DOHH2 (cell line): ENCODE measurements at regions not wholly inside any gene's neighbourhood (a gene's known extent, or its start where the extent isn't known, plus 50 kb on each side); places are given as distances from the start of the nearest gene placed in this dataset.
"Not testable (repeated sequence)": the region's sequence is repeated elsewhere in the genome, so short reads cannot be mapped to it uniquely, and the experiment has no call there.

Source experiments
- H3F3A ChIP-seq: fragments of 200-600 bp; sonication (generic), shearing (Covaris generic); 2 replicates; pipeline ENCODE4 v1.6.0; 2016; ENCODE audit warnings: antibody characterized with exemption, mild to moderate bottlenecking; ENCODE audit not compliant: control insufficient read depth, insufficient read depth
- H3K27ac ChIP-seq: fragments of 200-600 bp; sonication (generic); 2 replicates; pipeline ENCODE4 v1.5.1; 2014; ENCODE audit warnings: low read depth, mild to moderate bottlenecking, low read length, moderate library complexity
- H3K27me3 ChIP-seq: fragments of 200-600 bp; sonication (generic); 2 replicates; pipeline ENCODE4 v1.6.1; 2014; ENCODE audit warnings: mild to moderate bottlenecking, low read length, mixed read lengths; ENCODE audit not compliant: control insufficient read depth
- H3K36me3 ChIP-seq: fragments of 200-600 bp; sonication (generic); 2 replicates; pipeline ENCODE4 v1.6.1; 2014; ENCODE audit warnings: mild to moderate bottlenecking, low read length, moderate library complexity, mixed read lengths; ENCODE audit not compliant: control insufficient read depth
- H3K4me1 ChIP-seq: fragments of 200-600 bp; sonication (generic); 2 replicates; pipeline ENCODE4 v1.6.1; 2014; ENCODE audit warnings: mild to moderate bottlenecking, low read length, mixed read lengths; ENCODE audit not compliant: control insufficient read depth
- H3K4me2 ChIP-seq: fragments of 200-600 bp; sonication (generic); 2 replicates; pipeline ENCODE4 v1.6.0; 2014; ENCODE audit warnings: mild to moderate bottlenecking, low read length, moderate library complexity
- H3K4me3 ChIP-seq: fragments of 200-600 bp; sonication (generic); 2 replicates; pipeline ENCODE4 v1.5.1; 2014; ENCODE audit warnings: mild to moderate bottlenecking, low read length, mixed read lengths
- H3K79me2 ChIP-seq: fragments of 200-600 bp; sonication (generic); 2 replicates; pipeline ENCODE4 v1.6.1; 2014; ENCODE audit warnings: mild to moderate bottlenecking, low read length, mixed read lengths; ENCODE audit not compliant: control insufficient read depth
- H3K9me2 ChIP-seq: fragments of 200-600 bp; sonication (generic); replicated peaks from 2 replicates; pipeline ENCODE4 v1.6.1; 2014; ENCODE audit warnings: mild to moderate bottlenecking, low read length, mixed read lengths; ENCODE audit not compliant: control insufficient read depth
- H3K9me3 ChIP-seq: fragments of 200-600 bp; sonication (generic); 2 replicates; pipeline ENCODE4 v1.6.1; 2014; ENCODE audit warnings: antibody characterized with exemption, low read length, mixed read lengths; ENCODE audit not compliant: control insufficient read depth, insufficient read depth
- H4K20me1 ChIP-seq: fragments of 200-600 bp; sonication (generic); 2 replicates; pipeline ENCODE4 v1.6.0; 2014; ENCODE audit warnings: low read depth, mild to moderate bottlenecking, antibody characterized with exemption, low read length, moderate library complexity; ENCODE audit not compliant: control insufficient read depth, insufficient read depth
- EZH2phosphoT487 ChIP-seq: fragments of 200-600 bp; sonication (generic); IDR thresholded peaks from 2 replicates; pipeline ENCODE4 v1.6.1; 2017; ENCODE audit warnings: borderline replicate concordance, mild to moderate bottlenecking, antibody characterized with exemption, low read length, moderate library complexity, mixed read lengths
- TF ChIP-seq, protein P1 (sequence below): fragments of 200-600 bp; sonication (generic); IDR thresholded peaks from one replicate; pipeline ENCODE4 v1.5.1; 2014; ENCODE audit warnings: antibody characterized with exemption, mild to moderate bottlenecking, low read depth, low read length; ENCODE audit not compliant: poor library complexity, severe bottlenecking

DNA sequence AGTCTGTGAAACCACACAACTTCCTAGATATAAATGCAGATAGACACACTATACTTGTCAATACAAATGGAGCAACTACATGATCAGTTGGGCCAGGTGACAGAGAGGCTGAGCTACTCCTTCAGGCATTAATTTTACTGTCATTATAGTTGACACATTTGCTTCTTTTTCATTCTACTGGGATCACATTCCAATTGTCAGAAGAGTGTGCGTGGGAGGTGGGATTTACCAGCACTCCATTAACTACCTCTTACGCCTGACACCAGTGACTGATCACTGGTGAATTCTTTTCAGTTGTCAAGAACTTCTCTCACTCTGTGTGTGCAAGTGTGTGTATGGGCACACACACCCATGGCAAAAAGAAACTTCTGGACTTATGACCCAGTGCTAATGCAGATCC is 94.2 kb upstream of the DIAPH2 start:
- no peaks in the 10 kb centered on the region for H3K79me2 ChIP-seq
- no peaks in the 10 kb centered on the region for H3K27me3 ChIP-seq
- H4K20me1 ChIP-seq: no peaks in the 10 kb centered on the region
- TF ChIP-seq, protein P1, sequence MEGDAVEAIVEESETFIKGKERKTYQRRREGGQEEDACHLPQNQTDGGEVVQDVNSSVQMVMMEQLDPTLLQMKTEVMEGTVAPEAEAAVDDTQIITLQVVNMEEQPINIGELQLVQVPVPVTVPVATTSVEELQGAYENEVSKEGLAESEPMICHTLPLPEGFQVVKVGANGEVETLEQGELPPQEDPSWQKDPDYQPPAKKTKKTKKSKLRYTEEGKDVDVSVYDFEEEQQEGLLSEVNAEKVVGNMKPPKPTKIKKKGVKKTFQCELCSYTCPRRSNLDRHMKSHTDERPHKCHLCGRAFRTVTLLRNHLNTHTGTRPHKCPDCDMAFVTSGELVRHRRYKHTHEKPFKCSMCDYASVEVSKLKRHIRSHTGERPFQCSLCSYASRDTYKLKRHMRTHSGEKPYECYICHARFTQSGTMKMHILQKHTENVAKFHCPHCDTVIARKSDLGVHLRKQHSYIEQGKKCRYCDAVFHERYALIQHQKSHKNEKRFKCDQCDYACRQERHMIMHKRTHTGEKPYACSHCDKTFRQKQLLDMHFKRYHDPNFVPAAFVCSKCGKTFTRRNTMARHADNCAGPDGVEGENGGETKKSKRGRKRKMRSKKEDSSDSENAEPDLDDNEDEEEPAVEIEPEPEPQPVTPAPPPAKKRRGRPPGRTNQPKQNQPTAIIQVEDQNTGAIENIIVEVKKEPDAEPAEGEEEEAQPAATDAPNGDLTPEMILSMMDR: no peak
- TF ChIP-seq EZH2phosphoT487: no peak
- H3K4me2 ChIP-seq: no peak overlapping the region
- H3K36me3 ChIP-seq: no peaks in the 10 kb centered on the region
- H3K4me1 ChIP-seq: no peaks in the 10 kb centered on the region
- no peaks in the 10 kb centered on the region for H3K9me2 ChIP-seq
- H3K27ac ChIP-seq: no peak overlapping the region
- H3K4me3 ChIP-seq: no peak overlapping the region
- no peaks in the 10 kb centered on the region for H3K9me3 ChIP-seq
- H3F3A ChIP-seq: no peaks in the 10 kb centered on the region

DNA sequence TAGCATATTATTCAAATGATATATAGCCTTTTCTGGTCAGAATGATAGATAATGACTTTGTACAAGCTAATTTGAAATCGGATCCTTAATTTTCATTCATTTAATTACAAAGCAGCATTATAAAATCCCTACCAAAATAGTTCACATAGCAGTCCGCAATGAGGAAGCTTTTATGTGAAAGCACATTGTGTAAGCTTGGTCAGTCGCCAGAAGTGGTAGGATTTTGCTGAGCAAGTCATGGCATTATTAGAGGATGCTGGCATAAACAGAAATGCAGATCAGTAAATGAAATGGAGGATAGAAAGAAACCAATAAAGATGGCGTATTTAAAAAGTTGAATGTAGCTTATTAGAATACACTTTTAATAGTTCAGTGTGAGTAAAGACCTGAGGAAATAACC is 93.2 kb upstream of the DIAPH2 start:
- H3K9me2 ChIP-seq: no peaks in the 10 kb centered on the region

DNA sequence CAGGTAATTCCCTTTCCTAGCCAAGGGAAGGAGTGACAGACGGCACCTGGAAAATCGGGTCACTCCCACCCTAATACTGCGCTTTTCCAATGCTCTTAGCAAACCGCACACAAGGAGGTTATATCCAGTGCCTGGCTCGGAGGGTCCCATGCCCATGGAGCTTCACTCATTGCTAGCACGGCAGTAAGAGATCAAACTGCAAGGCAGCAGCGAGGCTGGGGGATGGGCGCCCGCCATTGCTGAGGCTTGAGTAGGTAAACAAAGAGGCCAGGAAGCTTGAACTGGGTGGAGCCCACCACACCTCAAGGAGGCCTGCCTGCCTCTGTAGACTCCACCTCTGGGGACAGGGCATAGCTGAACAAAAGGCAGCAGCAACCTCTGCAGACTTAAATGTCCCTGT is 86.8 kb upstream of the DIAPH2 start:
- H3K4me2 ChIP-seq, H3K4me3 ChIP-seq, H3F3A ChIP-seq, H3K79me2 ChIP-seq, H3K27ac ChIP-seq, H3K9me3 ChIP-seq, H3K36me3 ChIP-seq, H3K27me3 ChIP-seq, H3K4me1 ChIP-seq, H3K9me2 ChIP-seq, H4K20me1 ChIP-seq: not testable (repeated sequence)

More for the DNA sequence above, 93.2 kb upstream of the DIAPH2 start:
- Histone ChIP-seq H3K36me3 (no peaks in the 10 kb centered on the region), H3K27ac (no peak overlapping the region), H3K4me3 (no peak overlapping the region), H3F3A (no peaks in the 10 kb centered on the region), H3K9me3 (no peaks in the 10 kb centered on the region), H3K4me2 (no peak overlapping the region), H3K27me3 (no peaks in the 10 kb centered on the region), H3K79me2 (no peaks in the 10 kb centered on the region), H3K4me1 (no peaks in the 10 kb centered on the region), H4K20me1 (no peaks in the 10 kb centered on the region)
- TF ChIP-seq, protein P1: no peak
- TF ChIP-seq EZH2phosphoT487: no peak

DNA sequence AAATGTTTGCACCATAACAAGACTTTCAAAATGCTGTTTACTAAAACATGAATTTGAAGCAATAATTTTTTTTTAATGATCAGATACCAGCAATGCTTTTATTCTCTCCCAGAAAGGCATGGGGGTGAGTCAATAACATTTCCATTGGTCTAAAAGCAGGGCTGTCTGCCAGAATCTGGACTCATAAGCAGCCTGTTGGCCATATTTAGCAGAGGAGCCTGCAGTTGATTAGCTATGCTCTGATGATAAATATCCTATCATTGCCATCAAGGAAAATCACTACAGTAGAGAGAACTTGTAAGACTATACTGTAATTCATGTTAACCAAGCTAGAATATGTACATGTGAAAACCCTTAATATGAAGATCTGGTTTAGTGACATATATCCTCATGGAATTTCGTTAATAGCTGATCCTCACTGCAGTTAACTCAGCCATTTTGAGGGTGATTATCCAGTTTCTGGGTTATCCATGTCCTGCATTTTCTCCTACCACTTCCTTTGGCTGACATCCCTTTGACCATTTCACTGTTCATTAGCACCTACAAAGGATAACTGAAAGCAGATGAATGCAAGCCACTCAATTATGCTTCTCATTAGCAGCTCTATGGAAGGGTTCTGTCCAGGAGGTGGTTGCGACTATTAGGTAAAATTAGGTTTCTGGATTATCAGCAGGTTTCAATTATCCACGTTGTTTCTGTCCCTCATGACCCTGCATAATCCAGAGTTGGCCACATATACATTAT is 72.9 kb upstream of the DIAPH2 start:
- Histone ChIP-seq H3K9me2 (no peaks in the 10 kb centered on the region), H4K20me1 (no peaks in the 10 kb centered on the region), H3F3A (no peaks in the 10 kb centered on the region), H3K79me2 (no peaks in the 10 kb centered on the region), H3K4me1 (no peaks in the 10 kb centered on the region), H3K9me3 (no peaks in the 10 kb centered on the region), H3K4me3 (no peak overlapping the region), H3K36me3 (no peaks in the 10 kb centered on the region), H3K27me3 (no peaks in the 10 kb centered on the region), H3K4me2 (no peak overlapping the region), H3K27ac (no peak overlapping the region)
- TF ChIP-seq, protein P1: no peak
- no peak for TF ChIP-seq EZH2phosphoT487
